WTC11 (cell line): ENCODE measurements at regions not wholly inside any gene's neighbourhood (a gene's known extent, or its start where the extent isn't known, plus 50 kb on each side); places are given as distances from the start of the nearest gene placed in this dataset.

ENCODE experiments used
- ATAC-seq: fragments of 200-7000 bp; cut with Tn5 transposase; 2 replicates; pipeline ENCODE4 v1.10.0; 2021; ENCODE audit warnings: mild to moderate bottlenecking, moderate library complexity
- CTCF ChIA-PET: fragments of 300-600 bp; sonication (Branson Sonifier 250); formaldehyde crosslinking; loops from one replicate; lab custom pipeline; 2021; ENCODE audit warnings: antibody characterized with exemption; lab: Charles Lee
- POLR2A ChIA-PET: fragments of 350-600 bp; sonication (Branson Sonifier 250); formaldehyde crosslinking; loops from one replicate; lab custom pipeline; 2021; ENCODE audit warnings: antibody characterized with exemption; lab: Charles Lee
- DNase-seq: peaks from one replicate; pipeline ENCODE4 v3.0.0; 2021; ENCODE audit warnings: low spot score
- H3K27ac Mint-ChIP-seq: 2 replicates; pipeline ENCODE4 v1.8.0; 2021; ENCODE audit warnings: mixed read lengths
- H3K27me3 Mint-ChIP-seq: 2 replicates; pipeline ENCODE4 v1.8.0; 2021; ENCODE audit warnings: low read depth, mild to moderate bottlenecking, moderate library complexity, mixed read lengths
- H3K36me3 Mint-ChIP-seq: 2 replicates; pipeline ENCODE4 v1.8.0; 2021; ENCODE audit warnings: mixed read lengths
- H3K4me1 Mint-ChIP-seq: 2 replicates; pipeline ENCODE4 v1.8.0; 2022; ENCODE audit warnings: mixed read lengths
- H3K4me3 Mint-ChIP-seq: 2 replicates; pipeline ENCODE4 v1.8.0; 2021; ENCODE audit warnings: mild to moderate bottlenecking, moderate library complexity, mixed read lengths
- H3K9me3 Mint-ChIP-seq: 2 replicates; pipeline ENCODE4 v1.8.0; 2021; ENCODE audit warnings: mixed read lengths
- CREB1 ChIP-seq: sonication (generic); formaldehyde crosslinking; IDR thresholded peaks from 2 replicates; pipeline ENCODE4 v1.8.0; 2023; ENCODE audit warnings: mild to moderate bottlenecking, missing genetic modification reagents
- FOXJ3 ChIP-seq: sonication (generic); formaldehyde crosslinking; IDR thresholded peaks from 2 replicates; pipeline ENCODE4 v1.9.0; 2021; ENCODE audit warnings: missing genetic modification reagents, mild to moderate bottlenecking, borderline replicate concordance
- IRF2 ChIP-seq: sonication (generic); formaldehyde crosslinking; IDR thresholded peaks from 2 replicates; pipeline ENCODE4 v1.8.0; 2022; ENCODE audit warnings: low read depth, missing genetic modification reagents, borderline replicate concordance
- KAT7 ChIP-seq: sonication (generic); formaldehyde crosslinking; IDR thresholded peaks from 2 replicates; pipeline ENCODE4 v1.8.1; 2023; ENCODE audit warnings: missing genetic modification reagents, mild to moderate bottlenecking, borderline replicate concordance
- NR2C2 ChIP-seq: sonication (generic); formaldehyde crosslinking; IDR thresholded peaks from 2 replicates; pipeline ENCODE4 v1.8.0; 2022; ENCODE audit warnings: mild to moderate bottlenecking, missing genetic modification reagents
- NR3C1 ChIP-seq: sonication (generic); formaldehyde crosslinking; conservative IDR thresholded peaks from 2 replicates; pipeline ENCODE4 v1.8.1; 2023; ENCODE audit warnings: low read depth, mild to moderate bottlenecking, missing genetic modification reagents
- SMAD4 ChIP-seq: sonication (generic); formaldehyde crosslinking; IDR thresholded peaks from 2 replicates; pipeline ENCODE4 v1.8.0; 2022; ENCODE audit warnings: mild to moderate bottlenecking, missing genetic modification reagents
- TEAD1 ChIP-seq: sonication (generic); formaldehyde crosslinking; IDR thresholded peaks from 2 replicates; pipeline ENCODE4 v1.8.0; 2022; ENCODE audit warnings: mild to moderate bottlenecking, missing genetic modification reagents
- TP53 ChIP-seq: sonication (generic); formaldehyde crosslinking; IDR thresholded peaks from 2 replicates; pipeline ENCODE4 v1.8.1; 2023; ENCODE audit warnings: mild to moderate bottlenecking, missing genetic modification reagents
- TF ChIP-seq, protein P1 (sequence below): fragments of 250-450 bp; sonication (Bioruptor Pico); IDR thresholded peaks from 2 replicates; pipeline ENCODE4 v2.1.2; 2022; ENCODE audit warnings: mild to moderate bottlenecking, moderate library complexity
- TF ChIP-seq, protein P2 (sequence below): sonication (generic); formaldehyde crosslinking; IDR thresholded peaks from 2 replicates; pipeline ENCODE4 v1.8.1; 2023; ENCODE audit warnings: mild to moderate bottlenecking, missing genetic modification reagents, borderline replicate concordance
- TF ChIP-seq, protein P3 (sequence below): fragments of 250-450 bp; sonication (Bioruptor Pico); IDR thresholded peaks from 2 replicates; pipeline ENCODE4 v1.9.0; 2021; ENCODE audit warnings: mild to moderate bottlenecking, borderline replicate concordance
- TF ChIP-seq, protein P4 (sequence below): sonication (generic); formaldehyde crosslinking; IDR thresholded peaks from 2 replicates; pipeline ENCODE4 v1.8.0; 2023; ENCODE audit warnings: mild to moderate bottlenecking, missing genetic modification reagents
- TF ChIP-seq, protein P5 (sequence below): sonication (generic); formaldehyde crosslinking; conservative IDR thresholded peaks from 2 replicates; pipeline ENCODE4 v1.8.1; 2022; ENCODE audit warnings: mild to moderate bottlenecking, missing genetic modification reagents

DNA sequence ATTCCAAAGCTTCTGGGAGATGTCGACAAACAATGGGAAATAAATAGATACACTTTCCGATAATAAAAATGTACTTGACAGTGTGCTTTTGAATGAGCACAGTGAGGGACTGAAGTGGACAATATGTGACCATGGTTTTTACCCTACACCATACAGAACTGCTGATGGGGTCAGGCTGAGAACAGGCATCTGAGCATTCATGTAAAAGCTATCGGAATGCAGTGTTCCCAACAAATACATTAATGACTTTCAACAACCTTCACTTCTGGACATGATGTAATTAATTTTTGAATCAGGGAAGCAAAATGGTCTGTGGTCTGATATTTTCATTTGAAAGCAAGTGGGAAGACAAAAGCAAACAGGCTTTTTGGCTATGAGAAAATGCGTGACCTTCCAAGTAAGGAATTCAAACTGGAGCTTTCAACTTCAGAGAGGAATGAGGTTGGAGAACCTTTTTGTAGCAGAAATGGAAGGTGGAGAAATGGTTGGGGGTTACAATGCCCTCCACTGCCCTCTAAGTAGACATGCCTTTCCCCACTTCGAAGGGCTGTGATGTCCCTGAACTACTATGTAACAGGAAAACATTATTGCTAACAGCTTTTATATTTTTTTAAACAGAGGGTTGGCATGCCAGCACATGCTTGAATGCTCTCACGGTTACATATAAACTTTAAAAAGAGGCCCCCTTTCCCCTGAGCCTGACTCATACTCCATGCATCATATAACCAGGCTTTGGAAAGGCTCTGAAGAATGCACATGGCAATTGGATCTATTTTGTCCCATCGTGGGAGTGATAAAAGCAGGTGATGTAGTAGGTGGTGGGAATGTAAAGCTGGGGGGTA lies 203.5 kb upstream of the CITED2 start:
- TF ChIP-seq NR2C2 (no peak), TEAD1 (CRISPR knock-in tag) (no peak), NR3C1 (CRISPR knock-in tag) (no peak)
- TF ChIP-seq, protein P1, sequence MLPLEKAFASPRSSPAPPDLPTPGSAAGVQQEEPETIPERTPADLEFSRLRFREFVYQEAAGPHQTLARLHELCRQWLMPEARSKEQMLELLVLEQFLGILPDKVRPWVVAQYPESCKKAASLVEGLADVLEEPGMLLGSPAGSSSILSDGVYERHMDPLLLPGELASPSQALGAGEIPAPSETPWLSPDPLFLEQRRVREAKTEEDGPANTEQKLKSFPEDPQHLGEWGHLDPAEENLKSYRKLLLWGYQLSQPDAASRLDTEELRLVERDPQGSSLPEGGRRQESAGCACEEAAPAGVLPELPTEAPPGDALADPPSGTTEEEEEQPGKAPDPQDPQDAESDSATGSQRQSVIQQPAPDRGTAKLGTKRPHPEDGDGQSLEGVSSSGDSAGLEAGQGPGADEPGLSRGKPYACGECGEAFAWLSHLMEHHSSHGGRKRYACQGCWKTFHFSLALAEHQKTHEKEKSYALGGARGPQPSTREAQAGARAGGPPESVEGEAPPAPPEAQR (CRISPR knock-in tag), result no peak
- TF ChIP-seq, protein P2, sequence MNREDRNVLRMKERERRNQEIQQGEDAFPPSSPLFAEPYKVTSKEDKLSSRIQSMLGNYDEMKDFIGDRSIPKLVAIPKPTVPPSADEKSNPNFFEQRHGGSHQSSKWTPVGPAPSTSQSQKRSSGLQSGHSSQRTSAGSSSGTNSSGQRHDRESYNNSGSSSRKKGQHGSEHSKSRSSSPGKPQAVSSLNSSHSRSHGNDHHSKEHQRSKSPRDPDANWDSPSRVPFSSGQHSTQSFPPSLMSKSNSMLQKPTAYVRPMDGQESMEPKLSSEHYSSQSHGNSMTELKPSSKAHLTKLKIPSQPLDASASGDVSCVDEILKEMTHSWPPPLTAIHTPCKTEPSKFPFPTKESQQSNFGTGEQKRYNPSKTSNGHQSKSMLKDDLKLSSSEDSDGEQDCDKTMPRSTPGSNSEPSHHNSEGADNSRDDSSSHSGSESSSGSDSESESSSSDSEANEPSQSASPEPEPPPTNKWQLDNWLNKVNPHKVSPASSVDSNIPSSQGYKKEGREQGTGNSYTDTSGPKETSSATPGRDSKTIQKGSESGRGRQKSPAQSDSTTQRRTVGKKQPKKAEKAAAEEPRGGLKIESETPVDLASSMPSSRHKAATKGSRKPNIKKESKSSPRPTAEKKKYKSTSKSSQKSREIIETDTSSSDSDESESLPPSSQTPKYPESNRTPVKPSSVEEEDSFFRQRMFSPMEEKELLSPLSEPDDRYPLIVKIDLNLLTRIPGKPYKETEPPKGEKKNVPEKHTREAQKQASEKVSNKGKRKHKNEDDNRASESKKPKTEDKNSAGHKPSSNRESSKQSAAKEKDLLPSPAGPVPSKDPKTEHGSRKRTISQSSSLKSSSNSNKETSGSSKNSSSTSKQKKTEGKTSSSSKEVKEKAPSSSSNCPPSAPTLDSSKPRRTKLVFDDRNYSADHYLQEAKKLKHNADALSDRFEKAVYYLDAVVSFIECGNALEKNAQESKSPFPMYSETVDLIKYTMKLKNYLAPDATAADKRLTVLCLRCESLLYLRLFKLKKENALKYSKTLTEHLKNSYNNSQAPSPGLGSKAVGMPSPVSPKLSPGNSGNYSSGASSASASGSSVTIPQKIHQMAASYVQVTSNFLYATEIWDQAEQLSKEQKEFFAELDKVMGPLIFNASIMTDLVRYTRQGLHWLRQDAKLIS, result no peak
- TF ChIP-seq, protein P3, sequence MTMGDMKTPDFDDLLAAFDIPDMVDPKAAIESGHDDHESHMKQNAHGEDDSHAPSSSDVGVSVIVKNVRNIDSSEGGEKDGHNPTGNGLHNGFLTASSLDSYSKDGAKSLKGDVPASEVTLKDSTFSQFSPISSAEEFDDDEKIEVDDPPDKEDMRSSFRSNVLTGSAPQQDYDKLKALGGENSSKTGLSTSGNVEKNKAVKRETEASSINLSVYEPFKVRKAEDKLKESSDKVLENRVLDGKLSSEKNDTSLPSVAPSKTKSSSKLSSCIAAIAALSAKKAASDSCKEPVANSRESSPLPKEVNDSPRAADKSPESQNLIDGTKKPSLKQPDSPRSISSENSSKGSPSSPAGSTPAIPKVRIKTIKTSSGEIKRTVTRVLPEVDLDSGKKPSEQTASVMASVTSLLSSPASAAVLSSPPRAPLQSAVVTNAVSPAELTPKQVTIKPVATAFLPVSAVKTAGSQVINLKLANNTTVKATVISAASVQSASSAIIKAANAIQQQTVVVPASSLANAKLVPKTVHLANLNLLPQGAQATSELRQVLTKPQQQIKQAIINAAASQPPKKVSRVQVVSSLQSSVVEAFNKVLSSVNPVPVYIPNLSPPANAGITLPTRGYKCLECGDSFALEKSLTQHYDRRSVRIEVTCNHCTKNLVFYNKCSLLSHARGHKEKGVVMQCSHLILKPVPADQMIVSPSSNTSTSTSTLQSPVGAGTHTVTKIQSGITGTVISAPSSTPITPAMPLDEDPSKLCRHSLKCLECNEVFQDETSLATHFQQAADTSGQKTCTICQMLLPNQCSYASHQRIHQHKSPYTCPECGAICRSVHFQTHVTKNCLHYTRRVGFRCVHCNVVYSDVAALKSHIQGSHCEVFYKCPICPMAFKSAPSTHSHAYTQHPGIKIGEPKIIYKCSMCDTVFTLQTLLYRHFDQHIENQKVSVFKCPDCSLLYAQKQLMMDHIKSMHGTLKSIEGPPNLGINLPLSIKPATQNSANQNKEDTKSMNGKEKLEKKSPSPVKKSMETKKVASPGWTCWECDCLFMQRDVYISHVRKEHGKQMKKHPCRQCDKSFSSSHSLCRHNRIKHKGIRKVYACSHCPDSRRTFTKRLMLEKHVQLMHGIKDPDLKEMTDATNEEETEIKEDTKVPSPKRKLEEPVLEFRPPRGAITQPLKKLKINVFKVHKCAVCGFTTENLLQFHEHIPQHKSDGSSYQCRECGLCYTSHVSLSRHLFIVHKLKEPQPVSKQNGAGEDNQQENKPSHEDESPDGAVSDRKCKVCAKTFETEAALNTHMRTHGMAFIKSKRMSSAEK (CRISPR knock-in tag), result no peak
- TF ChIP-seq, protein P4, sequence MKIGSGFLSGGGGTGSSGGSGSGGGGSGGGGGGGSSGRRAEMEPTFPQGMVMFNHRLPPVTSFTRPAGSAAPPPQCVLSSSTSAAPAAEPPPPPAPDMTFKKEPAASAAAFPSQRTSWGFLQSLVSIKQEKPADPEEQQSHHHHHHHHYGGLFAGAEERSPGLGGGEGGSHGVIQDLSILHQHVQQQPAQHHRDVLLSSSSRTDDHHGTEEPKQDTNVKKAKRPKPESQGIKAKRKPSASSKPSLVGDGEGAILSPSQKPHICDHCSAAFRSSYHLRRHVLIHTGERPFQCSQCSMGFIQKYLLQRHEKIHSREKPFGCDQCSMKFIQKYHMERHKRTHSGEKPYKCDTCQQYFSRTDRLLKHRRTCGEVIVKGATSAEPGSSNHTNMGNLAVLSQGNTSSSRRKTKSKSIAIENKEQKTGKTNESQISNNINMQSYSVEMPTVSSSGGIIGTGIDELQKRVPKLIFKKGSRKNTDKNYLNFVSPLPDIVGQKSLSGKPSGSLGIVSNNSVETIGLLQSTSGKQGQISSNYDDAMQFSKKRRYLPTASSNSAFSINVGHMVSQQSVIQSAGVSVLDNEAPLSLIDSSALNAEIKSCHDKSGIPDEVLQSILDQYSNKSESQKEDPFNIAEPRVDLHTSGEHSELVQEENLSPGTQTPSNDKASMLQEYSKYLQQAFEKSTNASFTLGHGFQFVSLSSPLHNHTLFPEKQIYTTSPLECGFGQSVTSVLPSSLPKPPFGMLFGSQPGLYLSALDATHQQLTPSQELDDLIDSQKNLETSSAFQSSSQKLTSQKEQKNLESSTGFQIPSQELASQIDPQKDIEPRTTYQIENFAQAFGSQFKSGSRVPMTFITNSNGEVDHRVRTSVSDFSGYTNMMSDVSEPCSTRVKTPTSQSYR (CRISPR knock-in tag), result no peak
- TF ChIP-seq, all 79 proteins: peak for 0

DNA sequence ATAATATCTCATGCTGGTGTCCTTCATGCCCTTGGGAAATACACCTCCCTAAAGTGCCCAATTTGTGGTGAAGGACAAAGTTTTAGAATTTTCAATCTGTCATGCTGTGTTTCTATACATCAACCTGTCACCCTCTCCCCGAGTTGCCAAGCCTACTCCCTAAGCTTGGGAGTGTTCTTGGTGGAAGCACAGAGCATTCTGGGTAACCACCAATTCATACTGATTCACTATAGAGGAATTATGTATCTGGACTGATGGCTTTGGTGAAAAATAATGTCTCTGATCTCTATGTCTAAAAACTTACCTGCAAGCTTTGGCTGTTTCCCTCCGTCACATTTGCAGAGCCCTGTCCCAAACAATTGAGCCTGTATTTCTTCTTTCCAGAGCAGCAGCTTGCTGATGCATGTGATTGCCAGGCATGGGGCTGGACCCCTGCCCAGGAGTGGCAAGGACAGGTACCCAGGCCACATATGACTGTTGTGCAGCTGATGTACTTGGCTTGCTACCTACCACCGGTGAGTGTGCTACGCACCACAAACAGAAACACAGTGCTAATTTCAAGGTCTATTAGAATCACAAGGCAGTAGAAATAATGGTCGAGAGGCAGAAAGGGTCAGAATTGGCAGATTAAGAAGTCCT lies 202.8 kb upstream of the CITED2 start:
- no peak for DNase-seq
- Mint-ChIP-seq H3K36me3 (no peaks in the 10 kb centered on the region), H3K27me3 (no peaks in the 10 kb centered on the region), H3K4me3 (no peak overlapping the region), H3K9me3 (peaks cover 9% of the 10 kb centered on the region), H3K27ac (no peak overlapping the region), H3K4me1 (peaks cover 7% of the 10 kb centered on the region)
- POLR2A ChIA-PET, result no interaction called here
- TF ChIP-seq, protein P5, sequence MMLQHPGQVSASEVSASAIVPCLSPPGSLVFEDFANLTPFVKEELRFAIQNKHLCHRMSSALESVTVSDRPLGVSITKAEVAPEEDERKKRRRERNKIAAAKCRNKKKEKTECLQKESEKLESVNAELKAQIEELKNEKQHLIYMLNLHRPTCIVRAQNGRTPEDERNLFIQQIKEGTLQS (CRISPR knock-in tag), result no peak
- TF ChIP-seq NR2C2 (no peak), FOXJ3 (CRISPR knock-in tag) (no peak), TP53 (CRISPR knock-in tag) (no peak), SMAD4 (CRISPR knock-in tag) (no peak), IRF2 (no peak), KAT7 (CRISPR knock-in tag) (no peak), CREB1 (no peak)
- CTCF ChIA-PET, result interaction anchor here (1.4 kb wide), 1 partner anchor 208 kb away, joined by 3 read pairs; no protein-coding TSS in a partner anchor
- ATAC-seq, result no peak

More for the DNA sequence above, 203.5 kb upstream of the CITED2 start:
- Mint-ChIP-seq H3K36me3 (no peaks in the 10 kb centered on the region), H3K9me3 (peaks cover 9% of the 10 kb centered on the region), H3K27me3 (no peaks in the 10 kb centered on the region), H3K27ac (no peak overlapping the region), H3K4me3 (no peak overlapping the region), H3K4me1 (peaks cover 7% of the 10 kb centered on the region)
- no peak for DNase-seq
- POLR2A ChIA-PET, result no interaction called here
- CTCF ChIA-PET, result interaction anchor here (1.4 kb wide), 1 partner anchor 208 kb away, joined by 3 read pairs; no protein-coding TSS in a partner anchor
- ATAC-seq, result no peak
